NB4 (cell line): ENCODE measurements at regions not wholly inside any gene's neighbourhood (a gene's known extent, or its start where the extent isn't known, plus 50 kb on each side); places are given as distances from the start of the nearest gene placed in this dataset.

Experiments
- DNase-seq: peaks from one replicate; pipeline ENCODE4 v3.0.0; 2010; ENCODE audit warnings: low read depth
- H3K4me3 ChIP-seq: one replicate; pipeline ENCODE4 v1.5.1; 2011; ENCODE audit warnings: mild to moderate bottlenecking, low read depth, low read length, moderate library complexity
- CTCF ChIP-seq: IDR thresholded peaks from one replicate; pipeline ENCODE4 v1.5.1; 2012; ENCODE audit warnings: low read depth, low read length
- MYC ChIP-seq: IDR thresholded peaks from 2 replicates; pipeline ENCODE4 v1.6.1; 2011; ENCODE audit warnings: low read depth, low read length
- POLR2A ChIP-seq: IDR thresholded peaks from 2 replicates; pipeline ENCODE4 v1.6.1; 2011; ENCODE audit warnings: mild to moderate bottlenecking; ENCODE audit not compliant: insufficient read length; ENCODE audit errors: extremely low read depth
- TF ChIP-seq, protein P1 (sequence below): IDR thresholded peaks from 2 replicates; pipeline ENCODE4 v1.6.1; 2011; ENCODE audit warnings: low read depth, low read length

GRCh38 chr20:41853806-41854205 lies 235.6 kb upstream of the CHD6 start:
- no peak for DNase-seq
- no peak for TF ChIP-seq POLR2A
- no peak for TF ChIP-seq MYC
- TF ChIP-seq CTCF: no peak
- TF ChIP-seq, protein P1, sequence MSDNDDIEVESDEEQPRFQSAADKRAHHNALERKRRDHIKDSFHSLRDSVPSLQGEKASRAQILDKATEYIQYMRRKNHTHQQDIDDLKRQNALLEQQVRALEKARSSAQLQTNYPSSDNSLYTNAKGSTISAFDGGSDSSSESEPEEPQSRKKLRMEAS: no peak
- no peak overlapping the region for H3K4me3 ChIP-seq

GRCh38 chr20:41848180-41848579 lies 230.0 kb upstream of the CHD6 start:
- TF ChIP-seq MYC (no peak), CTCF (no peak), POLR2A (no peak)
- TF ChIP-seq, protein P1: no peak
- DNase-seq: peak; percentile 8
- H3K4me3 ChIP-seq: no peak overlapping the region

DNA sequence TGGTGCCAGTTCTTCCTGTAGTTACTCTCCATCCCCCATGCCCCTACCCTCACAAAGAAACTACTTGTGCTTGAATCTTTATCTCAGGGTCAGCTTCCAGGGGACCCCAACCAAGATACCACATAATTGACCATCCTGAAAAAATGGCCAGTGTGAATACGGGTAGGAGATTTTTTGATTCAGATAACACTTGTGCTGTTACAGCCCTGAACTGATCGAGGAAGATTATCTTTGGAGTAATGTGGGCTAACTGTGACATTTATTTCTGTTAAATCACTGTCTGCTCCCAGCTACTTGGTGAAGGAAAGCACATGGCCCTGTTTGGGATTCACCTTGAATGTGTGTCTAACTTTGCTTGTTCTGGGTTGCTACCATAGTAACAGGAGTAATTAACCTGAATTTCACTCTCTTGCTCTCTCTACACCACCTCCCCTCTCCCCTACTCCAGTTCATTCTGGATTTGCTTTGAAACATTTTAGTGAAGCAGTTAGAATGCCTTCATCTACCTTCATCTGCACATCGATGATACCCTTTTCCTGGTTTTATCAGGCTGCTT lies 219.6 kb upstream of the CHD6 start:
- TF ChIP-seq POLR2A (no peak), MYC (no peak), CTCF (no peak)
- TF ChIP-seq, protein P1: no peak
- H3K4me3 ChIP-seq: no peak overlapping the region
- no peak for DNase-seq

DNA sequence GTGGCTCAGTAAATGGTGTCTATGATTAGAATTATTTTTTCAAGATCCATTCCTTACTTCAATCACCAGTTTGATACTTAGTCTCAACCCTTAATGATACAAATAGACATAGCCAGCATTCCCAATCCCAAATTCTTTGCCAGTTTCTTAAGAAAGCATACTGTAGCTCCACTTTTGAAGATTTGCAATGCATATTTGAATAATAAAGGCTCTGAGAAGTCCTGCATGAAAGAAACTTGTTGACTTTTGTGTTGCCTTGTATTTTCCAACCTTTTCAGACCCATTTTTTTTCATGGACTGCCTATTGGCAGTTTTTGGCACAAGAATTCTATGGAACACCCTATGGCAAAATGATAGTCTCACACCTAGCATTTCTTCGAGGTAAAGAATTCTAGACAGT lies 215.6 kb upstream of the CHD6 start:
- no peak for DNase-seq
- H3K4me3 ChIP-seq: no peak overlapping the region
- TF ChIP-seq POLR2A (no peak), CTCF (no peak), MYC (no peak)
- TF ChIP-seq, protein P1: no peak

DNA sequence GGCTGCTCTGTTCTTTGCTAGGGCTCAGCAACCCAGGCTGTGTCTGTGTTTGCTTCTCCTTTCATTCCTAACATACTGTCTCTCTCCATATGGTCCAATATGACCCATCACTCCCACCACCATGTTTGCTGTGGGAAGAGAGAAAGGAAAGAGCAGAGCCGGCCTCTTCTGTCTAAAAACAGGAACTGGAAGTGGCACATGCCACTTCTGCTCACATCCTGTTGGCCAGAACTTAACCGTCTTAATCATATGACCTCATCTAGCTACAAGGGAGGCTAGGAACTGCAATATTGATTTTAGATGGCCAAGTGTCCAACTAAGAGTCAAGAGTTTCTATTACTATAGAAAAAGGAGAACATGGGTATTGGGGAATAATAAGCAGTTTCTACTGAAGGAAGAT lies 212.5 kb upstream of the CHD6 start:
- no peak overlapping the region for H3K4me3 ChIP-seq
- TF ChIP-seq POLR2A (no peak), CTCF (no peak), MYC (no peak)
- TF ChIP-seq, protein P1: no peak; the same call in 1 of the 2 replicates
- DNase-seq: peak; percentile 28
